GM18508 (cell line): ENCODE measurements at regions not wholly inside any gene's neighbourhood (a gene's known extent, or its start where the extent isn't known, plus 50 kb on each side); places are given as distances from the start of the nearest gene placed in this dataset.

ENCODE experiments used
- ATAC-seq: cut with Tn5 transposase; IDR thresholded peaks from one replicate; pipeline ENCODE4 v1.9.1; 2021; ENCODE audit warnings: moderate number of reproducible peaks; ENCODE audit not compliant: insufficient read depth, unreplicated experiment

DNA sequence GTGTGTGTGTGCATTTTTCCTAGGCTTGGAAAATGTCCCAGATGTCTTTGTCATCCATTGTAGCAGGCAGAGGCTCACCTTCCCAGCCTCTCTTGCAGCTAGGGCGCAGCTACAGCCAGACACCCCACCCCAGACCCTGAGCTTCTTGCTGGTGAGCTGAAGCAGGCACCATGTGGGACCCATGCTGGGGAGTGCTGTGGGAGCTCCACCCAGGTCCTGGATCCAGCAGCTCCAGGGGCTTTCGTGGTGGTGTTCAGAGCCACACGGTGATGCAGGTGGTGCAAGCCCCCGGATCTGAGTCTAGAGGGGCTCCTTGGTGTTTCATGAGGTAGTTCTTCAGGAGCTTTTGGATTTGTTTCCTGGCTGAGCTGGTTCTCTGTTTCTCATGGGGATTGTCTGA is 56.0 kb upstream of the ZFP64 start:
- ATAC-seq, result no peak

DNA sequence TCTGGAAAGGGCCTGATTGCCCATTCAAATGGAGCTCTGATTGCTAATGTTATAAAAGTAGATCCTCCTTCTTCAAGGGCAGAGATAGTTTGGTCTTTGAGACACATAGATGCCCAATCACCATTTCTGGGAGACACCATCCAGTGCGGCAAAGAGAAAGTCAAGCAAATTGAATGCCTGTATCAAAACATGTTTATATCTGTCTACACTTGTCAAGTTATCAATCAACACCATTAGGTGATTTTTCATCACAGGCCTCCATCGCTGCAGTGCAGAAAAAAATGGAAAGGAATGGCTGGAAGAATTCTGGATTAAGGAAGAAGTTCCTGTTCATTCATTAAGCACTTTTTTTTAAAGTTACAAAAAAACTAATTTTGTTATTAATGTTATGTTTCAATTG is 54.8 kb upstream of the ZFP64 start:
- no peak for ATAC-seq

DNA sequence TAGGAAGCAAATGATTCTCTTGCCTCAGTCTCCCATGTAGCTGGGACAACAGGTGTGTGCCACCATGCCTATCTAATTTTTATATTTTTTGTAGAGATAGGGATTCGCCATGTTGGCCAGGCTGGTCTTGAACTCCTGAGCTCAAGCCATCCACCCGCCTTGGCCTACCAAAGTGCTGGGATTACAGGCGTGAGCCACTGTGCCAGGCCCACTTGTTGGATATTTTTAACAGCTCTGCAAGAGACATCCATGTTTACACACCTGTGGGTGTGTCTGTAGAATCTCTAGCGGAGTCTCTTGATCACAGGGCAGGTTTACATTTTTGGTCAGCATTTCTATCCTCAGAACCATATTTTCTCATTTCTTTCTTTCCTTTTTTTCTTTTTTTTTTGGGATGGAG is 53.1 kb upstream of the ZFP64 start:
- ATAC-seq, result no peak

DNA sequence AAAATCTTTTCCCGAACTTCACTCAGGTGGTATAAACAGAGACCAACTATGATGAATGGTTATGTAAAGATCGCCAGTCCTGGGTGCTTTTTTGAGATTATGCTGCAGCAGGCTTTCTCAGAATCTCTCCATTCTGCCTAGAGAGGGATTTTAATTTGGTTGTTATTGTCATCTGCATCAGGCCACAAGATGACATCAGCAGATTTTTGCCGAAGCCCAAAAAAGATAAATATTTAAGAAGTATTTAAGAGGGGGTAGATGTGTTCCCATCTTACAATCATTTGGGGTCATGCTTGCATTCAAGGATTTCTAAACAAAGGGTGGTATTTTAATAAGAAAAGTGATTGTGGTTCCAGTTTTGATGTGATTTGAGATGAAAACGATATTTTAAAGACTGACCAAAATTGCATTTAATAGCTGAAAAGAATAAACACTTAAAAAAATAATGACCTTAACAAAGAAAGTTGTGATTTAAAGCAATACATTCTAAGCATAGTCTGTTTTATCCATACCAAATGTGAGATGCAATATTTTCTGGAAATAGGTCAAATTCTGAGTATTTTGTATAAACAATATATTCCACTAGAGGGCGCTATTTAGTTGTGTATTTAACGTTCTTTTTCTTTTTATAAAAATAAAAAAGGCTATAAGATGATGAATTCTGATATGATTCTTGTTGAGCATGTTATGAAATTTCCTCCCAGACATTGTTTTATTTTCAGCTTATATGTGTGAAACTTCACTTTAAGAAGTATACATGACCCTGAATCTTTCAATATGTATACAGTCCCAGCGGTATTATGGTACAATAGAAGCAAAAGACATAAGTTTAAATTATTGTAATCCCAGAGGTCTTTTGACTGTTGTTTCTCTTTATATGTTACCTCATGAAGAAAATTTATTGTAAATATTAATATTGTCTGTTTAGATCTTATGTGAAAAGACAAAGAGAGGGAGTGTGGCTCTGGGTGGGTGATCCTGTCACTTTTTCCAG is 51.0 kb upstream of the ZFP64 start:
- ATAC-seq, result no peak
